Hepatocyte (in vitro differentiated cells): ENCODE measurements at regions not wholly inside any gene's neighbourhood (a gene's known extent, or its start where the extent isn't known, plus 50 kb on each side); places are given as distances from the start of the nearest gene placed in this dataset.

Source experiments
- CTCF ChIP-seq: fragments of 200-600 bp; sonication (generic); IDR thresholded peaks from 2 replicates; pipeline ENCODE4 v1.5.1; 2016; ENCODE audit warnings: antibody characterized with exemption, mild to moderate bottlenecking; ENCODE audit not compliant: poor library complexity
- EZH2 ChIP-seq: fragments of 200-600 bp; sonication (generic); IDR thresholded peaks from 2 replicates; pipeline ENCODE4 v1.6.1; 2016; ENCODE audit warnings: antibody characterized with exemption, mild to moderate bottlenecking, borderline replicate concordance
- EZH2phosphoT487 ChIP-seq: fragments of 200-600 bp; sonication (generic); IDR thresholded peaks from one replicate; pipeline ENCODE4 v1.6.1; 2018; ENCODE audit warnings: antibody characterized with exemption, mild to moderate bottlenecking, low read depth, moderate library complexity; ENCODE audit not compliant: unreplicated experiment, severe bottlenecking

- no peak for TF ChIP-seq CTCF
- no peak for TF ChIP-seq EZH2
- no peak for TF ChIP-seq EZH2phosphoT487
Measured at GRCh38 chr17:79530361-79531105, 80.3 kb downstream of the RBFOX3 start.
